ENCODE measurements at regions not wholly inside any gene's neighbourhood (a gene's known extent, or its start where the extent isn't known, plus 50 kb on each side); places are given as distances from the start of the nearest gene placed in this dataset.

- TF ChIP-seq CTCF (conservative IDR thresholded peaks at IDR 0.05 in 1 of 2, IDR thresholded peaks at IDR 0.05 in 1 of 2; ENCODE audit: low read depth in 1 of 2, low read length in 2 of 2), result no peak
- TF ChIP-seq EZH2 (IDR thresholded peaks at IDR 0.05; ENCODE audit: low read length, missing control alignments), result no peak
These were observed 129.5 kb downstream of the TSEN15 start for GRCh38 chr1:184181044-184181443.

Data from fibroblast of lung (primary cell).